WI38 (cell line): ENCODE measurements at regions not wholly inside any gene's neighbourhood (a gene's known extent, or its start where the extent isn't known, plus 50 kb on each side); places are given as distances from the start of the nearest gene placed in this dataset.

Source experiments
- H3K4me3 ChIP-seq: 2 replicates; pipeline ENCODE4 v1.5.1; 2011; ENCODE audit warnings: low read depth, mild to moderate bottlenecking, control low read depth, low read length
- TF ChIP-seq, protein P1 (sequence below): IDR thresholded peaks from 2 replicates; pipeline ENCODE4 v1.5.1; 2012; ENCODE audit warnings: low read depth, mild to moderate bottlenecking, control low read depth, low read length

DNA sequence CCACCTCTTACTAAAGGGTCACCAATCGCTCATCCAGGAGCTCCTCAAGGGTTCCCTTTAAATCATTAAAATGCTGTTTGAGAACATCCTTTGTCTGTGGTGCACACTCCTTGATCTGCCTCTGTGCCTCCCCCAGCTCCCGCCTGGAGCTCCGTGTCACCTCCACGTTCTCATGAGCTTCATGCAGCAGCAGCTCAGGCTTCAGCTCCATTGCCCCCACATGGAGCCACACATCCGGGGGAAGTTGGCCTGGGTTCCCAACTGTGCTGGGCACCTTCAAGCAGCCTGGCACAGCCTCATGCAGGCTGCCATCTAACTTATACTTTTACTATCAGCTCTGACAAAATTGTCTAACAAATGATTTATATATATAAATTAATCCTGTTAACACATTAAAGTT is 585.8 kb upstream of the FAM174A start:
- no peak overlapping the region for H3K4me3 ChIP-seq
- TF ChIP-seq, protein P1, sequence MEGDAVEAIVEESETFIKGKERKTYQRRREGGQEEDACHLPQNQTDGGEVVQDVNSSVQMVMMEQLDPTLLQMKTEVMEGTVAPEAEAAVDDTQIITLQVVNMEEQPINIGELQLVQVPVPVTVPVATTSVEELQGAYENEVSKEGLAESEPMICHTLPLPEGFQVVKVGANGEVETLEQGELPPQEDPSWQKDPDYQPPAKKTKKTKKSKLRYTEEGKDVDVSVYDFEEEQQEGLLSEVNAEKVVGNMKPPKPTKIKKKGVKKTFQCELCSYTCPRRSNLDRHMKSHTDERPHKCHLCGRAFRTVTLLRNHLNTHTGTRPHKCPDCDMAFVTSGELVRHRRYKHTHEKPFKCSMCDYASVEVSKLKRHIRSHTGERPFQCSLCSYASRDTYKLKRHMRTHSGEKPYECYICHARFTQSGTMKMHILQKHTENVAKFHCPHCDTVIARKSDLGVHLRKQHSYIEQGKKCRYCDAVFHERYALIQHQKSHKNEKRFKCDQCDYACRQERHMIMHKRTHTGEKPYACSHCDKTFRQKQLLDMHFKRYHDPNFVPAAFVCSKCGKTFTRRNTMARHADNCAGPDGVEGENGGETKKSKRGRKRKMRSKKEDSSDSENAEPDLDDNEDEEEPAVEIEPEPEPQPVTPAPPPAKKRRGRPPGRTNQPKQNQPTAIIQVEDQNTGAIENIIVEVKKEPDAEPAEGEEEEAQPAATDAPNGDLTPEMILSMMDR = no peak

DNA sequence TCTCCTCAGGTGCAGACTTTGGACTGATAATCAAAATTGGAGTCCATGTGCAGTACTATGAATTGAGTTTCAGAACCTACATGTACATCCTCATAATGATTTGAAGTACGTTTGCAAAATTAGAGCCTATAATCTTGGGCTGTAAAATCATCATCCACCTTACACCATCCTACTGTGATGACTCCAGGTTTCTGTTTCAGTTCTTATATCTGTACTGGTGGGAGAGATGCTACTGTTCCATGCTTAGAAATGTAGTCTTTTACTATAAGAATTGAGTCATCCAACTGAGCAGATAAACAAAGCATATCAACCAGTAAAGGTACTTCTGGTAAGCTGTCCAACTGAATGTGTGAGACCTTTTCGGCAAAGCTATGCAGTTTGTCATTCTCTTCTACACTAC is 586.3 kb upstream of the FAM174A start:
- TF ChIP-seq, protein P1 = no peak
- no peak overlapping the region for H3K4me3 ChIP-seq

DNA sequence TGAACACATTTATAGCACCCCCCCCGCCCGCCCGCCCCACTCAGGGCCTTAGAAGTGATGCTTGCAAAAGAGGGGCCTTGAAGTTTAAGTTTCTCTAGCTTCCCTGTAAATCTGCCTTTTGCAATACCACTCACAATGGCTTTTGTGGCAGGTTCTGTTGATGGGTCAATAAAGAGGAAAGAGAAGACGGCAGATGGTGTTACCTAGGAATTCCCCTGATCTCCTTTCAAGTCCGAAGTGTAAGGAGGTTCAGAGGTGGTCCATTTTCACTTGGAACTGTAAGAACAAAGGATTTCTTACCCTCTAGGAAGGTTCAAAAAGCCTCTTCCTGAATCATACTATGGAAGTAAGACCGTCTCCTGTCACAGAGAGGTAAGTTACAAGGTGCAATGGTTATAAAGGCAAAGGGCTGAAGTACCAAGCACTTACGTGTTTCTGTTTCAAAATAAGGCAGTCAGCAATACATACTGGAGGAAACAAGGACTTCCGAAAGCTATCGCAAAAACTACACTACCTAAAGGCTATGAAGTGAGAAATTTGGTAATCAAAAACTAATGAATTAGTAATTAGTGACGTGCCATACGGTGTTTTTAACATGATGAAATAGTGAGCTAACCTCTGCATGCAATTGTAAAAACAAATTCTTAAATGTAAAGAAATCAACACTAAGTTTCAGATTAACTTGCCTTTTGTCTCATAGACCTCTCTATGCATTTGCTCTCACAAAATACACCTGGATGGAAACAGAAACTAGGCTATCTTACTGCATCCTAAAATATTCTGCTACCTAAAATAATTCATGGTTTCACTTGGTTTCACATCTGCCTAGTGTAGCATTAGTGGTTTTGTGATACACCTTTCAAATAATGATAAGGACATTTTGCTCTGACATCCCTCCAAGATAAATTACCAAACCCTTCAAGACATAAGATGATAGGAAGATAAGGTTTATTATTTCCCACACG is 589.4 kb upstream of the FAM174A start:
- TF ChIP-seq, protein P1 = no peak
- no peak overlapping the region for H3K4me3 ChIP-seq

DNA sequence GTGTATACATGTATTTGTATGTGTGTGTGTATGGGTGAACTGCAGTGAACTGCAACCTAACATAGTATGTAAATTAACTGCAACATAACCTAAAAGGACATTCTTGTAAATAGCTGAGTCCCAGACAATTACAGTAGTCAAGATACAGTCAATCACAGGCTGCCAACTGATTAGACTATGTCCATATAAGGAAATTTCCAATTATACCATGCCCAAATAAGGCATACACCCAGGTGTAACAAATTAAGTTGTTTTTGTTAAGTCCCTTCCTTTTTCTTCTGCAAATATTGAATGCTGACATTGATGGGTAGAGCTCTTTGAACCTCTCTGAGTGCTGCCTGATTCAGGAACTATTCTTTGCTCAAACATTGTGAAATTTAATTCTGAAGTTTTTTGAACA is 594.6 kb upstream of the FAM174A start:
- TF ChIP-seq, protein P1 = no peak
- H3K4me3 ChIP-seq = no peak overlapping the region

DNA sequence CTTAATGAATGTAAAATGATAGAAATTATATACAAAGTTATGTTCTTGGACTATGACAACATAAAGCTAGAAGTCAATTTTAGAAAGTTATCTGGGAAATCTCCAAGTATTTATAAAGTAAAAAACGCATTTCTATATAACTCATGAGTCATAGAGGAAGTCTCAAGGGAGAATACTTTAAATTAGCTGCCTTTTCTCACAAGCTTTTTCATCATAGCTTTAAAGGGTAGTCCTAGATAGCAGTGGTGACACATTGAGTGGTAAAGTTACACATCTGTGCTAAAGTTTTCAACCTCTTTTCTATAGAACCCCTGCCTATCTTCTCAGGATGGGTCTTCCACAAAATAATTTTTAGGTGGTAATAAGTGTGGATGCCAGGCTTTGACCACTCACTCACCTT is 598.3 kb upstream of the FAM174A start:
- TF ChIP-seq, protein P1 = no peak
- H3K4me3 ChIP-seq = no peak overlapping the region

DNA sequence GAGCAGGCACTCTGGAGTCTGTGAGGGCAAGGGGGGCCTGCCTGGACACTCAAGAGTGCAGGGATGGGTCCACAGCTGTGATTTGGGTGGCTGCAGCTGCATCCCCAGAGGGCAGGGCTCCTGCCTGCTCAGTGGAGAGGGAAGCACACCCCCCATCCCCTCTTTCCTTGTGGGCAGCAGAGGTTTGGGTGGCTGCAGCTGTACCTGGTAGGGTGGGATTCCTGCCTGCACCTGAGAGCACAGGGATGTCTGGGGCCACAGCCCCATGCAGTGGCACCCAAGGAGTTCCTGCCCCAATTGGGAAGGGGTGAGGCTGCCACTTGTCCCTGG is 605.4 kb upstream of the FAM174A start:
- TF ChIP-seq, protein P1 = no peak
- no peak overlapping the region for H3K4me3 ChIP-seq

DNA sequence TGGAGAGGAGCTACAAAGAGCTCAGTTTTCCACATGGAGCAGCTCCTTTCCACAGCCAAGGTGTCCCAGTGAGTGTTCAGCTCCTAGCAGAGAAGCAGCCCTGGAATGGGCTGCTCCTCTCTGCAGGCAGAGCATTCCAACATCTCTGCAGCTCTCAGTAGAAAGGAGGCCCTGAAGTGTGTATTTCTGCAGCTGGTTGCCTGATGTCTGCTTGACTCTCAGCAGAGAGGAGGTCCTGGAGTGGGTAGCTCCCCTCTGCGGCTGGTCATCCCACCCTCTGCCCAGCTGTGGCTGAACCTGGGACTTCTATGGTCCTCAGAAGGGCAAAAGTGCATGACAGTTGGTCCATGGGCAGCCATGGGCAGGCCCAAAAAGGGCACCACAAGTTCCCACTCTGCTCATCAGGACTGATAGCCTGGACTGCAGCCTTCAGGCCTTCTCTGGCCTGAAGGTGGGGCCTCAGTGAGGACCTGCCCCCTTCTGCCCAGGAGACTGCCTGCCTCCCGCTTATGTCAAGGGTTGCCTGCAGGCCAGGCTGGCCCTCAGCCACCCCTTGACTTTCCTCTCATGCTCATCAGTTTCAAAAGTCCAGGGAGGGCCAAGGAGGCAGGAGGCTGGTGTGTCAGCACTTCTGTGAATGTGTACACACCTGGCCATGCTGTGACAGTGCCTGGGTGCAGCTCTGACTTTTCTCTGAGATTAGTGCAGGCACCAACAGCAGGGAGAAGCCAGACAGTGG is 605.9 kb upstream of the FAM174A start:
- no peak overlapping the region for H3K4me3 ChIP-seq
- TF ChIP-seq, protein P1 = no peak
